Mucosa of descending colon (tissue), 3 donors: ENCODE measurements at regions not wholly inside any gene's neighbourhood (a gene's known extent, or its start where the extent isn't known, plus 50 kb on each side); places are given as distances from the start of the nearest gene placed in this dataset.
"Not testable (repeated sequence)": the region's sequence is repeated elsewhere in the genome, so short reads cannot be mapped to it uniquely, and the experiment has no call there.

Source experiments
- ATAC-seq: fragments of 200-7000 bp; cut with Tn5 transposase; one replicate; pipeline ENCODE4 v1.9.1; 2020; ENCODE audit warnings: mild to moderate bottlenecking, moderate library complexity
- DNase-seq, 3 donors: peaks; one replicate each; pipeline ENCODE4 v3.0.0-alpha.2; 2020
- H3K36me3 ChIP-seq: fragments of 200-600 bp; one replicate; pipeline ENCODE4 v1.8.0; 2021; ENCODE audit warnings: low read depth, mild to moderate bottlenecking
- H3K4me1 ChIP-seq: fragments of 200-600 bp; one replicate; pipeline ENCODE4 v1.8.0; 2021; ENCODE audit warnings: low read depth, mild to moderate bottlenecking
- H3K4me3 ChIP-seq: fragments of 200-600 bp; one replicate; pipeline ENCODE4 v1.8.0; 2021; ENCODE audit warnings: mild to moderate bottlenecking
- H3K9me3 ChIP-seq: fragments of 200-600 bp; one replicate; pipeline ENCODE4 v1.8.0; 2021; ENCODE audit warnings: mild to moderate bottlenecking
- CTCF ChIP-seq: fragments of 200-600 bp; IDR thresholded peaks from one replicate; pipeline ENCODE4 v1.8.0; 2022; ENCODE audit warnings: antibody characterized with exemption, mild to moderate bottlenecking
- intact Hi-C, 2 donors: fragments of 100-400 bp; cut with DNase I in 1 of 2; cut with micrococcal nuclease in 1 of 2; formaldehyde crosslinking; loops; one replicate each; pipeline versions ENCODE4 v1.11.0 to v1.11.1; 2022; cut with DNase I, micrococcal nuclease
- donor health status: DM: no; HTN: no; CAD: no; lungs with moderate emphysema.
- donor health status: DM: no; HTN: no; CAD: no.
- donor health status: DM: no; HTN: yes; CAD: no.

GRCh38 chr3:139127101-139127500 is 82.4 kb upstream of the PRR23C start:
- no peak for TF ChIP-seq CTCF
- Histone ChIP-seq H3K4me3 (no peak overlapping the region), H3K4me1 (no peaks in the 10 kb centered on the region), H3K36me3 (no peaks in the 10 kb centered on the region), H3K9me3 (no peaks in the 10 kb centered on the region)
- peak; percentile 24 for ATAC-seq
- intact Hi-C loops: no loop called here
- no peak for DNase-seq

- DNase-seq, H3K9me3 ChIP-seq, intact Hi-C loops, H3K4me1 ChIP-seq, H3K4me3 ChIP-seq, H3K36me3 ChIP-seq, ATAC-seq: not testable (repeated sequence)
Measured at GRCh38 chr3:139127629-139128028, 82.9 kb upstream of the PRR23C start.

GRCh38 chr3:139128803-139129202 is 84.1 kb upstream of the PRR23C start:
- Histone ChIP-seq H3K4me1 (no peaks in the 10 kb centered on the region), H3K36me3 (no peaks in the 10 kb centered on the region), H3K9me3 (no peaks in the 10 kb centered on the region), H3K4me3 (no peak overlapping the region)
- DNase-seq (no peak), ATAC-seq (no peak)
- intact Hi-C loops: no loop called here
- no peak for TF ChIP-seq CTCF

- TF ChIP-seq CTCF: no peak
- no peaks in the 10 kb centered on the region for H3K9me3 ChIP-seq
- no peaks in the 10 kb centered on the region for H3K36me3 ChIP-seq
- no peak for ATAC-seq
- intact Hi-C loops: no loop called here
- no peak for DNase-seq
- no peak overlapping the region for H3K4me3 ChIP-seq
- H3K4me1 ChIP-seq: no peaks in the 10 kb centered on the region
Measured at GRCh38 chr3:139129892-139130291, 85.2 kb upstream of the PRR23C start.

GRCh38 chr3:139130390-139131140 is 85.9 kb upstream of the PRR23C start:
- ATAC-seq (no peak), DNase-seq (no peak)
- H3K9me3 ChIP-seq: no peaks in the 10 kb centered on the region
- TF ChIP-seq CTCF: no peak
- H3K4me1 ChIP-seq: no peaks in the 10 kb centered on the region
- no peak overlapping the region for H3K4me3 ChIP-seq
- no peaks in the 10 kb centered on the region for H3K36me3 ChIP-seq
- intact Hi-C loops: no loop called here

GRCh38 chr3:139131951-139132350 is 87.3 kb upstream of the PRR23C start:
- no peak overlapping the region for H3K4me3 ChIP-seq
- no peak for TF ChIP-seq CTCF
- H3K9me3 ChIP-seq: no peaks in the 10 kb centered on the region
- no peak for DNase-seq
- no peaks in the 10 kb centered on the region for H3K4me1 ChIP-seq
- no peaks in the 10 kb centered on the region for H3K36me3 ChIP-seq
- no peak for ATAC-seq
- intact Hi-C loops: no loop called here
